ENCODE measurements at regions not wholly inside any gene's neighbourhood (a gene's known extent, or its start where the extent isn't known, plus 50 kb on each side); places are given as distances from the start of the nearest gene placed in this dataset.

GRCh38 chr14:80055226-80055625 lies 156.1 kb downstream of the DIO2 start:
- TF ChIP-seq POLR2A (IDR thresholded peaks at IDR 0.05): no peak
- no peak for TF ChIP-seq CTCF (IDR thresholded peaks at IDR 0.05)
- no peak for ATAC-seq

DNA sequence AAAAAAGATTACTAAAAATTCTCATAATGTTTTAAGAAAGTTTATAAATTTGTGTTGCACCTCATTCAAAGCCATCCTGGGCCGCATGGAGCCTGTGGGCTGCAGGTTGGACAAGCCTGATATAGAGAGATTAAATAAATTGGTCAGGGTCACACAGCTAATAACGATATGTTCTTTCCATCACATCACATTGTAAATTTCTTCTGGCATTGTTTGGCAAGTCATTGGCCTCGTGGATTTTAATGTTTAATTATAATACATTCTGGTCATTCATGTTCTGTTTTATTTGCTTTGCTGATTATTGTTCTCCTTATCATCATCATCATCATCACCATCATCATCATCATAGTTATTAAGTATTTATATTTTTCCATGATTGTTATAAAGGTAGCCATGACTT lies 157.3 kb downstream of the DIO2 start:
- Histone ChIP-seq H3K36me3 (replicated peaks in 1 of 2; ENCODE audit: insufficient read depth in 1 of 2, low read depth in 2 of 2) (no peaks in the 10 kb centered on the region), H3K27me3 (no peaks in the 10 kb centered on the region), H3K4me1 (no peaks in the 10 kb centered on the region), H3K4me3 (no peak overlapping the region), H3K9me3 (no peaks in the 10 kb centered on the region), H3K27ac (no peak overlapping the region)
- DNase-seq (no peak), ATAC-seq (no peak)
- 47 to 50% methylated on average over 3 of the region's 3 CpGs for WGBS, 2 donors
- intact Hi-C loops (cut with DNase I): no loop called here
- TF ChIP-seq CTCF (IDR thresholded peaks at IDR 0.05) (no peak), POLR2A (IDR thresholded peaks at IDR 0.05) (no peak)

More at GRCh38 chr14:80055226-80055625, 156.1 kb downstream of the DIO2 start:
- H3K36me3 ChIP-seq (replicated peaks in 1 of 2; ENCODE audit: insufficient read depth in 1 of 2, low read depth in 2 of 2): no peaks in the 10 kb centered on the region
- no peaks in the 10 kb centered on the region for H3K9me3 ChIP-seq
- no peak overlapping the region for H3K4me3 ChIP-seq
- 45 to 52% methylated on average over 1 of the region's 1 CpG for WGBS, 2 donors
- intact Hi-C loops (cut with DNase I): no loop called here
- DNase-seq: no peak
- H3K4me1 ChIP-seq: no peaks in the 10 kb centered on the region
- no peaks in the 10 kb centered on the region for H3K27me3 ChIP-seq
- H3K27ac ChIP-seq: no peak overlapping the region

- WGBS, 2 donors: 73 to 80% methylated on average over 2 of the region's 2 CpGs
- H3K27ac ChIP-seq: no peak overlapping the region
- H3K4me3 ChIP-seq: no peak overlapping the region
- intact Hi-C loops (cut with DNase I): no loop called here
- no peak for ATAC-seq
- no peaks in the 10 kb centered on the region for H3K4me1 ChIP-seq
- no peaks in the 10 kb centered on the region for H3K36me3 ChIP-seq (replicated peaks in 1 of 2; ENCODE audit: insufficient read depth in 1 of 2, low read depth in 2 of 2)
- TF ChIP-seq POLR2A (IDR thresholded peaks at IDR 0.05): no peak
- TF ChIP-seq CTCF (IDR thresholded peaks at IDR 0.05): no peak
- H3K9me3 ChIP-seq: no peaks in the 10 kb centered on the region
- no peaks in the 10 kb centered on the region for H3K27me3 ChIP-seq
- DNase-seq: no peak
Observed at GRCh38 chr14:80049055-80049454, 162.2 kb downstream of the DIO2 start.

DNA sequence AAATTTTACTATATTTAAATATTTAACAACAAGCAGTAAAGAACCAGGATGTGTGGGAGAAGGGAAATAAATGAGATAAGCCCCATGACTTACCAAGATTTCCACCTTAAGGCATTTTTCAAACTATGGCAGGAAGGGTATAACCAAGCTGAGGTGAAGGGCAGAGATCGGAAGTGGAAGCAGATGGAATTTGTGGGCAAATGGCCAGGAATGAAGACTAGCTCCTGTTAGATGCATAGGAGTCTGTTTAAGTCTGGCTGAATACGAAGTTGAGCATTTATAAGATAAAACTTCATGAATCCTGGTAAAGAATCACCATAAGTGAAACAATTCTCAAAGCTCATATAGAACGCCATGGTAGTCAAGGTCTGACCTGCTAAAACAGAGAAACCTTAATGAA lies 163.5 kb downstream of the DIO2 start:
- no peak for DNase-seq
- intact Hi-C loops (cut with DNase I): no loop called here

More for the DNA sequence above, 163.5 kb downstream of the DIO2 start:
- 67 to 77% methylated on average over 3 of the region's 3 CpGs for WGBS, 2 donors
- Histone ChIP-seq H3K9me3 (no peaks in the 10 kb centered on the region), H3K27ac (no peak overlapping the region), H3K27me3 (no peaks in the 10 kb centered on the region), H3K36me3 (replicated peaks in 1 of 2; ENCODE audit: insufficient read depth in 1 of 2, low read depth in 2 of 2) (no peaks in the 10 kb centered on the region), H3K4me1 (no peaks in the 10 kb centered on the region), H3K4me3 (no peak overlapping the region)
- TF ChIP-seq CTCF (IDR thresholded peaks at IDR 0.05) (no peak), POLR2A (IDR thresholded peaks at IDR 0.05) (no peak)
- ATAC-seq: no peak

Measured in body of pancreas (tissue), 4 donors.